Suprapubic skin (tissue), 4 donors: ENCODE measurements at regions not wholly inside any gene's neighbourhood (a gene's known extent, or its start where the extent isn't known, plus 50 kb on each side); places are given as distances from the start of the nearest gene placed in this dataset.

Experiments
- DNase-seq, 2 donors: peaks; one replicate each; pipeline ENCODE4 v3.0.0-alpha.2; 2019; ENCODE audit warnings: low spot score in 2 of 2
- H3K27ac ChIP-seq: fragments of 200-600 bp; sonication (generic); one replicate; pipeline ENCODE4 v1.5.1; 2019
- H3K27me3 ChIP-seq: fragments of 200-600 bp; sonication (generic); one replicate; pipeline ENCODE4 v1.5.1; 2019
- H3K36me3 ChIP-seq: fragments of 200-600 bp; sonication (generic); one replicate; pipeline ENCODE4 v1.5.1; 2019
- H3K4me1 ChIP-seq: fragments of 200-600 bp; sonication (generic); one replicate; pipeline ENCODE4 v1.5.1; 2019
- H3K4me3 ChIP-seq: fragments of 200-600 bp; sonication (generic); one replicate; pipeline ENCODE4 v1.5.1; 2019; ENCODE audit warnings: mild to moderate bottlenecking
- H3K9me3 ChIP-seq: fragments of 200-600 bp; sonication (generic); one replicate; pipeline ENCODE4 v1.5.1; 2019
- CTCF ChIP-seq, 2 donors: fragments of 200-600 bp in 1 of 2; fragments of 450-650 bp in 1 of 2; sonication (generic) in 1 of 2; IDR thresholded peaks; one replicate each; pipeline ENCODE4 v1.5.1; 2016 to 2019; ENCODE audit warnings: antibody characterized with exemption in 2 of 2, mild to moderate bottlenecking in 1 of 2, moderate library complexity in 1 of 2
- EP300 ChIP-seq: sonication (generic); formaldehyde crosslinking; IDR thresholded peaks from one replicate; pipeline ENCODE4 v1.6.1; 2017; ENCODE audit warnings: antibody characterized with exemption
- POLR2A ChIP-seq, 2 donors: fragments of 450-650 bp; IDR thresholded peaks; one replicate each; pipeline ENCODE4 v1.6.1; 2017; ENCODE audit warnings: antibody characterized with exemption in 2 of 2, mild to moderate bottlenecking in 2 of 2, moderate library complexity in 2 of 2
- POLR2AphosphoS5 ChIP-seq, 3 donors: sonication (generic); formaldehyde crosslinking; IDR thresholded peaks; one replicate each; pipeline ENCODE4 v1.6.1; 2017; ENCODE audit warnings: antibody characterized with exemption in 3 of 3
- WGBS: methylation state at CpG from one replicate; pipeline ENCODE4 v1.1.5; 2018; 5-methylcytosine and 5-hydroxymethylcytosine counted together

DNA sequence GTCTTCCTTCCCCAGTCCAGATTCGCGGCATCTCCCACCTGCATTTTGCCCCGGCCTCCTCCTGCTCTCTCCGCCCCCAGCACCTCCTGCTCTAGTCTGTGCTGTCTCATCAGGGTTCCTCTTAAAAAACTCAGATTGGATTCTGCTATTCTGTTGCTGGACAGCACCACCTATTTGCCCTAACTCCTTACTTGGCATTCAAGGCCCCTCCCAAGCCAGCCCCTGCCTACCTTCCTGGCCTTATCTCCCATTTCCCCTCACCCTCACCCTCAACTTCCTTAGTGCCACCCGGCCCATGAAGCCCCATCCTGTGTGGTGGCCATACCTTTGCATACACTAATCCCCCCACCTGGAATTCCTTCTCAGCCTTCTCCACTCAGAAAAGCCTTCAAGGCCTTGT is 59.9 kb upstream of the PRDM11 start:
- H3K27ac ChIP-seq = no peak overlapping the region
- no peak for TF ChIP-seq POLR2A (IDR thresholded peaks at IDR 0.05)
- no peak for TF ChIP-seq CTCF (IDR thresholded peaks at IDR 0.05)
- no peak for TF ChIP-seq EP300
- no peak for TF ChIP-seq POLR2AphosphoS5 (IDR thresholded peaks at IDR 0.05)
- peaks cover 34% of the 10 kb centered on the region for H3K4me1 ChIP-seq
- DNase-seq = no peak
- WGBS = 93% methylated on average over 5 of the region's 5 CpGs
- no peaks in the 10 kb centered on the region for H3K27me3 ChIP-seq
- H3K36me3 ChIP-seq = no peaks in the 10 kb centered on the region
- H3K9me3 ChIP-seq = no peaks in the 10 kb centered on the region
- H3K4me3 ChIP-seq = no peak overlapping the region

DNA sequence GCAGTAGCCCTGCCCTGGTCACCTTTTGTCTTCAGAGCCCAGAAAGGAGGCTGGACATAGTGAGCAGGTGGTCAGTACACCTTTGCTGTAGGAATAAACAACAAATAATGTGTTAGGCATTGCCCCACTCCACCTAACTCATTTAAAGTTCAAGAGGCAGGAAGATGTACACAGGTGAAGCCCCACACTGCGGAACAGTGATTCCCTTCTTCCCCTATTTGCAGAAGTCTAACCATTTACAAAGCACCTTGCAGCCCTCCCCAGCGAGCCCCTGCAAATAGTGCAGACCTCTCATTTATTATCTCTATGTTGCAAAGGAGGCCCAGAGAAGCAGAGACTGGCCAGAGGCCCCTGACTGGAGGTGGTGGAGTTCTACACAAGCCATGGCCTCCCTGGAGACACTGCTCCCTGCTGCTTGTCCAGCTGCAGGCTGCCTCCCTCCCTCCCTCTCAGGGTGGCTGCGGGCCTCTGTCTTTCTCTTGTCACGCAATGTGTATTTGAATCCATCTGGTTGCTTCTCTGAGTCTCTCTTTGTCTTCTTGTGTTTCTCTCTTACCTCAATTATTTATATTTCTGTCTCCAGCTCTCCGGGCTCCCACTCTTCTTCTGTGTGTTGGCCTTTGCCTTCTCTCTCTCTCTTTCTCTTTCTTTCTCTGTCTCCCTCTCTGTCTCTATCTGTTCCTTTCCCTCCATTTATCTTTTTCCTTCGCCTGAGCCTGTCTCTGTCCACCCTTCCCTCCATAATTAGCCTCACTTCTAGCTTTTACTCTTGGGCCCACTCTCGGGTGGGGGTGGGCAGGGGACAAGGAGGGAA is 59.1 kb upstream of the PRDM11 start:
- Histone ChIP-seq H3K4me3 (no peak overlapping the region), H3K4me1 (peaks cover 42% of the 10 kb centered on the region), H3K9me3 (no peaks in the 10 kb centered on the region), H3K36me3 (no peaks in the 10 kb centered on the region), H3K27ac (no peak overlapping the region), H3K27me3 (no peaks in the 10 kb centered on the region)
- WGBS = 64% methylated on average over 7 of the region's 7 CpGs
- TF ChIP-seq POLR2A (IDR thresholded peaks at IDR 0.05) (no peak), CTCF (IDR thresholded peaks at IDR 0.05) (no peak), POLR2AphosphoS5 (IDR thresholded peaks at IDR 0.05) (no peak), EP300 (no peak)
- DNase-seq = no peak

DNA sequence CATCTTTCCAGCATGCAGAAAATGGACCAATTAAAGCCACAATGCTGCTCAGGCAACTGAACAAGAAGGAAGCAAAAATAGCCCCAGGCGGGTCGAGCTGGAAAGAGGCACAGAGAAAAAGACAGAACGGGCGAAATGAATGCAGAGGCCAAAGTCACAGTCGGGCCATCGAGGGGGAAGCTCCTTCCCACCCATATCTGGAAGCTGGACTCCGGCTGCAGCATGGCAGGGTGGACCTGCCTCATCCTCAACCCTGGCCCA is 58.6 kb upstream of the PRDM11 start:
- no peak for DNase-seq
- TF ChIP-seq POLR2A (IDR thresholded peaks at IDR 0.05) = no peak
- no peak for TF ChIP-seq POLR2AphosphoS5 (IDR thresholded peaks at IDR 0.05)
- no peak for TF ChIP-seq CTCF (IDR thresholded peaks at IDR 0.05)
- no peak for TF ChIP-seq EP300
- Histone ChIP-seq H3K9me3 (no peaks in the 10 kb centered on the region), H3K4me3 (no peak overlapping the region), H3K4me1 (peaks cover 44% of the 10 kb centered on the region), H3K27me3 (no peaks in the 10 kb centered on the region), H3K27ac (no peak overlapping the region), H3K36me3 (no peaks in the 10 kb centered on the region)
- 35% methylated on average over 7 of the region's 7 CpGs for WGBS

DNA sequence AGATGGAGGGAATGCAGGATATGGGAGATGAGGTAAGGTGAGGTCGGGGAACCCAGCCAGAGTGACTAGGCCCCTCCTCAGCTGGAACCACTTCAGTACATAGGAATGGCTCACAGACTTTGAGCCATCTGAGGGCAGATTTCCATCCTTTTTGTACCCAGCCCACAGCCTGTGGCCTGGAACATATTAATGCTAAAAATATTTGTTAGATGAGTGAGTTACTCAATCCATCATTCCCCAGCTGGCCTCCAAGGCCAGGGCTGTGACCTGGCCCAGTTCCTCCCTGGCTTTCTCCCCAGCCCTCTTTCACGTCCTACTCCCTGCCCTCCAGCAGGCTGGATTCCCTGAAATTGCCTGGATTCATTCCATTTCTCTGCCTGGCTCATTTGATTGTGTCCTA is 57.2 kb upstream of the PRDM11 start:
- Histone ChIP-seq H3K9me3 (no peaks in the 10 kb centered on the region), H3K4me1 (peaks cover 49% of the 10 kb centered on the region), H3K36me3 (no peaks in the 10 kb centered on the region), H3K4me3 (no peak overlapping the region), H3K27me3 (no peaks in the 10 kb centered on the region), H3K27ac (peak overlapping the region; percentile 84)
- TF ChIP-seq CTCF (IDR thresholded peaks at IDR 0.05) (no peak), POLR2AphosphoS5 (IDR thresholded peaks at IDR 0.05) (peak in 2 of 3 donors; percentile 28 to 32), EP300 (no peak)
- peak; percentile 88 to 89 for DNase-seq
- WGBS = 11% methylated on average over 2 of the region's 2 CpGs

GRCh38 chr11:45089676-45090499 is 56.6 kb upstream of the PRDM11 start:
- peak overlapping the region; percentile 84 for H3K27ac ChIP-seq
- H3K4me1 ChIP-seq = peaks cover 49% of the 10 kb centered on the region
- H3K4me3 ChIP-seq = no peak overlapping the region
- peak; percentile 60 to 77 for DNase-seq
- H3K36me3 ChIP-seq = no peaks in the 10 kb centered on the region
- no peaks in the 10 kb centered on the region for H3K9me3 ChIP-seq
- TF ChIP-seq CTCF (IDR thresholded peaks at IDR 0.05) (peak in 1 of 2 donors; percentile 19), EP300 (no peak)
- H3K27me3 ChIP-seq = no peaks in the 10 kb centered on the region
- WGBS = 42% methylated on average over 6 of the region's 6 CpGs
